BJ (cell line): ENCODE measurements at regions not wholly inside any gene's neighbourhood (a gene's known extent, or its start where the extent isn't known, plus 50 kb on each side); places are given as distances from the start of the nearest gene placed in this dataset.
"Not testable (repeated sequence)": the region's sequence is repeated elsewhere in the genome, so short reads cannot be mapped to it uniquely, and the experiment has no call there.

Source experiments
- CTCF ChIA-PET: fragments of 350-600 bp; formaldehyde crosslinking; extraction: SDS; loops from one replicate; lab custom pipeline; 2021; ENCODE audit warnings: antibody characterized with exemption, inconsistent platforms; lab: Yijun Ruan, JAX
- POLR2A ChIA-PET: fragments of 300-600 bp; sonication (Branson Sonifier 250); formaldehyde crosslinking; extraction: SDS; loops from one replicate; lab custom pipeline; 2021; ENCODE audit warnings: antibody characterized with exemption; lab: Charles Lee
- DNase-seq: peaks from one replicate; pipeline ENCODE4 v3.0.0-alpha.2; 2011; ENCODE audit warnings: low read depth
- H3K27me3 ChIP-seq: 2 replicates; pipeline ENCODE4 v1.6.0; 2011; ENCODE audit warnings: low read length; ENCODE audit not compliant: control insufficient read depth, insufficient read depth
- H3K36me3 ChIP-seq: 2 replicates; pipeline ENCODE4 v1.5.1; 2011; ENCODE audit warnings: low read length; ENCODE audit not compliant: control insufficient read depth, insufficient read depth
- H3K4me3 ChIP-seq: 2 replicates; pipeline ENCODE4 v1.5.1; 2011; ENCODE audit warnings: low read depth, mild to moderate bottlenecking, control low read depth, low read length
- TF ChIP-seq, protein P1 (sequence below): IDR thresholded peaks from 2 replicates; pipeline ENCODE4 v1.5.1; 2011; ENCODE audit warnings: low read depth, mild to moderate bottlenecking, control low read depth, inconsistent platforms, low read length, moderate library complexity; ENCODE audit not compliant: insufficient read depth

DNA sequence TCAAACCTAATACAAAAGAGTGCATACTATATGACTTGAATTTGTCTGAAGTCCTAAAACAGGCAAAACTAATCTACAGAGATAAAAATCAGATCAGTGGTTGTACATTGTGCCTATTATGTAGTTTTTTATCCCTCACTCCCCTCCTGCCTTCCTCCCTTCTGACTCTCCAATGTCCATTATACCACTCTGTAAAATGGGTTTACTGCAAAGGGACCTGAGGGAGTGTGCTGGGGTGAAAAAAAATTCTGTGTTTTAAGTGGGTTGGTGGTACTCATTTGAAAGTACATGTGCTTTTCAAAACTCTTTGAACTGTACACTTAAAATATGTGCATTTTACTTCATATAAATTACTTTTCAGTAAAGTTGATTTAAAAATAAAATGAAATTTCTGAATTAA is 89.0 kb upstream of the UBE2E3 start:
- POLR2A ChIA-PET, result no interaction called here
- no peaks in the 10 kb centered on the region for H3K36me3 ChIP-seq
- TF ChIP-seq, protein P1, sequence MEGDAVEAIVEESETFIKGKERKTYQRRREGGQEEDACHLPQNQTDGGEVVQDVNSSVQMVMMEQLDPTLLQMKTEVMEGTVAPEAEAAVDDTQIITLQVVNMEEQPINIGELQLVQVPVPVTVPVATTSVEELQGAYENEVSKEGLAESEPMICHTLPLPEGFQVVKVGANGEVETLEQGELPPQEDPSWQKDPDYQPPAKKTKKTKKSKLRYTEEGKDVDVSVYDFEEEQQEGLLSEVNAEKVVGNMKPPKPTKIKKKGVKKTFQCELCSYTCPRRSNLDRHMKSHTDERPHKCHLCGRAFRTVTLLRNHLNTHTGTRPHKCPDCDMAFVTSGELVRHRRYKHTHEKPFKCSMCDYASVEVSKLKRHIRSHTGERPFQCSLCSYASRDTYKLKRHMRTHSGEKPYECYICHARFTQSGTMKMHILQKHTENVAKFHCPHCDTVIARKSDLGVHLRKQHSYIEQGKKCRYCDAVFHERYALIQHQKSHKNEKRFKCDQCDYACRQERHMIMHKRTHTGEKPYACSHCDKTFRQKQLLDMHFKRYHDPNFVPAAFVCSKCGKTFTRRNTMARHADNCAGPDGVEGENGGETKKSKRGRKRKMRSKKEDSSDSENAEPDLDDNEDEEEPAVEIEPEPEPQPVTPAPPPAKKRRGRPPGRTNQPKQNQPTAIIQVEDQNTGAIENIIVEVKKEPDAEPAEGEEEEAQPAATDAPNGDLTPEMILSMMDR, result no peak

DNA sequence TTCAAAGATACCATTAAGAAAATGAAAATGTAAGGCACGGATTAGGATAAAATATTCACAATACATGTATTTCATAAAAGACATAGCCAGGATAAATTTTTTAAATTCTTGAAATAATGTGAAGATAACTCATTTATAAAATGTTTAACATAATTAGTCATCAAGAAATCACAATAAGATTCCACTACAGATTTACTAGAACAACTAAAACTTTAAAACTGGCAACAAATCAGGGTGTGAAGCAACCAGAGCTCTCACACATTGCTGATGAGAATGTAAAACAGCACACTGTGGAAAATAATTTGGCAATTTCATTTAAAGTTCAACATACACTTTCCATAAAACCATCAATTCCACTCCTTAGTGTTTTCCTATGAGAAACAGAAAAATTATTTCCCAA is 89.6 kb upstream of the UBE2E3 start:
- H3K4me3 ChIP-seq, result no peak overlapping the region
- H3K27me3 ChIP-seq, result no peaks in the 10 kb centered on the region
- CTCF ChIA-PET, result no interaction called here
- H3K36me3 ChIP-seq, result no peaks in the 10 kb centered on the region
- TF ChIP-seq, protein P1, result no peak
- DNase-seq, result no peak
- POLR2A ChIA-PET, result no interaction called here

More for the DNA sequence above, 89.0 kb upstream of the UBE2E3 start:
- CTCF ChIA-PET, result no interaction called here
- Histone ChIP-seq H3K27me3 (no peaks in the 10 kb centered on the region), H3K4me3 (no peak overlapping the region)
- DNase-seq, result no peak

DNA sequence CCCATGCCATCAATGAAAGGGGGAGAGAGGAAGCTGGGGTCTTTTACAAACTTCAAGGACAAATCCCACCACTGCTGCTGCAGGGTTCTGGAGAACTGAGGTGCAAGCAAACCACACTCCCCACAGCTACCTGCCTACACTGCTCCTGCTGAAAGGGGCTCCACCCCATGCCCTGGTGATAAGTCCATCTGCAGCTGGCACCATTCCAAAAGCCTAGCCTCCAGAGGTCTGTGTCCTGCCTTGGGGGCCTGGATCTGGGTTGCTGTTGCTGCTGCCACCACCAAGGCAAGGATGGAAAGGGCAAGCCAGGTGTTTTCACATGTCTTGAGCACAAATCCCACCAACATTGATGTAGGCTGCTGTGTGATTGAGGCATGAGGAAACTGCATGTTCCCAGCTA is 97.4 kb upstream of the UBE2E3 start:
- ChIA-PET CTCF (no interaction called here), POLR2A (no interaction called here)
- H3K27me3 ChIP-seq, result no peaks in the 10 kb centered on the region

DNA sequence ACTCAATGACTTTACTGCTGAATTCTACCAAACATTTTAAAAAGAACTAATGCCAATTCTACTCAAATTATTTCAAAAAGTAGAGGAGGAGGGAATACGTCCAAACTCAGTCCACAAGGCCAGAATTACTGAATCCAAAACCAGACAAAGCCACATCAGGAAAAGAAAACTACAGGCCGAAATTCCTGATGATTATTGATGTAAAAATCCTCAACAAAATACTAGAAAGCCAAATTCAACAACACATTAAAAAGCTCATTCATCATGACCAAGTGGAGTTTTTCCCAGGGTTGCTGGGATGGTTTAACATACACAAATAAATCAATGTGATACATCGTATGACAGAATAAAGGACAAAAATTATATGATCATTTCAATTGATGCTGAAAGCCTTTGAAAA is 103.9 kb upstream of the UBE2E3 start:
- Histone ChIP-seq H3K36me3 (no peaks in the 10 kb centered on the region), H3K4me3 (no peak overlapping the region), H3K27me3 (no peaks in the 10 kb centered on the region)
- POLR2A ChIA-PET, result no interaction called here
- TF ChIP-seq, protein P1, result no peak
- CTCF ChIA-PET, result no interaction called here
- DNase-seq, result no peak

More for the DNA sequence above, 97.4 kb upstream of the UBE2E3 start:
- TF ChIP-seq, protein P1, result no peak
- Histone ChIP-seq H3K36me3 (no peaks in the 10 kb centered on the region), H3K4me3 (no peak overlapping the region)
- DNase-seq, result no peak

DNA sequence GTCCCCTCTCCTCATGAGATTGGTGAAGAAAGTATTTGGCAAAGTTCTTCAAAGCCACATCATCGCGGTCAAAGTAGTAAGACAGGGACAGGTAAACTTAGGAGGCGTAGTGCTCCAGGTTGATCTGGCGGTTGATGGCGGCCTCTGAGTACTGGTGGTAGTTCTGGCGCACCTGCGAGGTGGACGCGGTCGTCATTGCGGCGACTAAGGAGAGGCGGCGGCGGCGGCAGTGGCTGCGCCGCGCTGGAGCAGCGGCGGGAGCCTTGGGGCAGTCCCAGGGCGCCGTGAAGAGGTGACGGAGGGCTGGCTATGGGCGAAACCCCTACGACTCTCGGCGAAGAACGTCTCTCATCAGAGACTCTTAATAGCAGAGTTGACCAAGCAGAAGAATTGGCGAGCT is 107.2 kb upstream of the UBE2E3 start:
- H3K36me3 ChIP-seq, result no peaks in the 10 kb centered on the region
- no peak overlapping the region for H3K4me3 ChIP-seq
- no peak for DNase-seq
- CTCF ChIA-PET, result no interaction called here
- TF ChIP-seq, protein P1, result no peak
- H3K27me3 ChIP-seq, result no peaks in the 10 kb centered on the region
- POLR2A ChIA-PET, result interaction anchor here (0.6 kb wide), 1 partner anchor 26 kb away, joined by 4 read pairs; no protein-coding TSS in a partner anchor

- H3K27me3 ChIP-seq, DNase-seq, H3K36me3 ChIP-seq, H3K4me3 ChIP-seq: not testable (repeated sequence)
- ChIA-PET POLR2A (interaction anchor here (0.6 kb wide), 1 partner anchor 71 kb away, joined by 6 read pairs; no protein-coding TSS in a partner anchor), CTCF (interaction anchor here (0.8 kb wide), 1 partner anchor 106 kb away, joined by 3 read pairs; no protein-coding TSS in a partner anchor)
Measured at GRCh38 chr2:180872781-180873180, 107.6 kb upstream of the UBE2E3 start.
